GM18858 (cell line): ENCODE measurements at regions not wholly inside any gene's neighbourhood (a gene's known extent, or its start where the extent isn't known, plus 50 kb on each side); places are given as distances from the start of the nearest gene placed in this dataset.

Source experiments
- ATAC-seq: cut with Tn5 transposase; IDR thresholded peaks from one replicate; pipeline ENCODE4 v1.9.1; 2021; ENCODE audit not compliant: unreplicated experiment

DNA sequence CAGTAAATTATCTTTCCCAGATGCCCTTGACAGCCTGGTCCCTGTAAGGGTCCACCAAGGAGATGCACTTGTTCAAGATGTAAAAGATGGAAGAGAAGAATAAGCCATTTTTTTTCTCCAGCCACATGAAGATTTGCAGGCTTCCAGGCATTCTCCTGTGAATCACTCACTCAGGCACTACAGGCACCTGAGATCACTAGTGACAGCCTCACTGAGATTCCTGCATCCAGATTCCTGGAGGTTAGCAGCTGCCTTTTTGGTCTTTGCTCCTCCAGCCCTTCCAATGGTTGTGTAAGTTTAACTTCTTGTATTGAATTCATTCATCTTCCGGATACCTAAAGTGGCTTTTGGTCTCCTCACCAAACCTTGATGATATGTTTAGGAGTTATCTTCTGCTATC is 630.2 kb upstream of the CADM1 start:
- no peak for ATAC-seq

GRCh38 chr11:116132273-116132978 is 628.2 kb upstream of the CADM1 start:
- no peak for ATAC-seq

GRCh38 chr11:116130122-116130521 is 625.9 kb upstream of the CADM1 start:
- ATAC-seq, result no peak

GRCh38 chr11:116129456-116129855 is 625.2 kb upstream of the CADM1 start:
- ATAC-seq, result no peak

DNA sequence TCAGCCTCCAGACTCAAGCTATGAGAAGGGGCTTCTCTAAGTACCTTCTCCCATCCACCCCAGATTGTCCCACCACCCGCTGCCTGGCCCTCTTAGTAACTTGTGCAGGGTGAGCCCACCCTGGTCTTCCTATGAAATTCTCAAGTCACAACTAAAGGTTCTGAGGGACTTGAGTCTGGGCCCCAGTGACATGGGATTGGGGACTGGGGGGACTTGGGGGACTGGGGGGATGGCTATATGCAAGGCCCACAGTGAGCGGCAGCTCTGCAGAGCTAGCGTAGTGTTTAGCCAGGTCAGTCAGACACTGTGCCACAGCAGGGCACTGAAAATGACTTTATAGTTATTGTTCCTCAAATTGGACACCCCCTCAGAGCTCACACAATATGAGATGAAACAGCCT is 622.3 kb upstream of the CADM1 start:
- ATAC-seq, result no peak

DNA sequence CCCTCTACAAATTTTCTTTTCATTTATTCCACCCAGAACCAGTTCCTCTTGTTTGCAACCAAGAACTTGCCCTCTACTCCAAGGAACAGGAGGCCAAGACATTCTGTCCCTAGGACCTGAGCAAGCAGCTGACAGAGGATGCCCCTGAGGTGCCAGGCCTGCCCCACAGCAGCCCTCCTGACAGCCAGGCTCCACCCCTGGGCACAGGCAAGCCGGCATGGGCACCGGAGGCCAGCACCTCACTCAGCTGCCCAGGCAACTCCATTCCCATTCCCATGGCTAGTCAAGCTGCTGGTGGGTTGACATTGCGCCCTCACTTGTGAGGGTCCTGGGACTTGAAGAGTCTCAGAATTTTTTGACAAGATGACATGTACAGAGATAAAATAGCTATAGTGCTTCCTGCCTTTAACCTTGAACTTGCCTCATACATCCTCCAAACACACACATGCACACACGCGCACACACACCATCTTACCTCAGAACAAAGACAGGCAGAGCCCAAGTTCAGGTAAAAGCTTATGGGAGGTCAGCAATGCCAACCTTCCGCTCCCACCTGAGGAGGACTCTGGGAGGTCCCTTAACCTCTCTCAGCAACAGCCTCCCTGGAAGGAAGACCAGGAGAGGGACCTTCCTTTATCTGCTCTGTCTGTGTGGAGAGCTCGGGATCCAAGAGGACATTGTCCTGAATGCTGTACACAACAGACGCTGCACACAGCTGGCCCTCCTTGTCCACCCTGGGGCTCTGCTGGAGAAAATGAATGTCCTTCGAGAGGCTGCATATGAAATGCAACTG is 620.9 kb upstream of the CADM1 start:
- no peak for ATAC-seq

- no peak for ATAC-seq
These were observed 619.5 kb upstream of the CADM1 start for GRCh38 chr11:116123739-116124138.

DNA sequence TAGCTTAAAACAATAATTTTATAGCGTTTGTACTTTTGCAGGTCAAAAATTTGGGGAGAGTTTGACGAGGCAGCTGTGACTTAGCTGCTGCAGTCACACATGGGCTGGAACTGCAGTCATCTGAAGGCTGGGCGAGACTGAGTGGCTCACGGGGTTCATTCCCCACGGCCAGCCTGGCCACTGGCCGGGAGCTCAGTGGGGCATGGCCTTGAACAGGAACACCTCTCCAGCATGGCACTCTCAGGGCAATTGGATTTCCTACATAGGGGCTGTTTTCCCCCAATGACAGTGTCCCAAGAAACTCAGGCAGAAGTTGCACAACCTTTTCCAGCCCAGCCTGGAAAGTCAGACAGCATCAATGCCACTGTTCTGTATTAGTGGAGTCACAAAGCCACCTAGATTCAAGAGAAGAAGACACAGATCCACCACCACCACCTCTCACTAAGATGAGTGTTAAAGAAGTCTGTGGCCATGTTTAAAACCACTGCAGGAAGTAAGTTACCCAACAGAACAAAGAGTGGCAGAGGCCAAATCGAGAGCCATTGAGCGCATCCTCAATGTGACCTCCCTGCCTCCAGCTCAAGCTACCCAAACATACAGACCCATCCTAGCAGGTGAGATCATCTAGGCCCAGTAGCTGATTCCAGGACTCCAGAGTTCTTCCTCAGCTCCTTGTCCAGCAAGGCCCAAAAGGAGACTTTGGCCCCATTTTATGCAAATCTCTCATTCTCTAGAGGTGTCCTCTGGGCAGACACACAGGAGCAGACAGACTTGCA is 618.7 kb upstream of the CADM1 start:
- ATAC-seq, result no peak

DNA sequence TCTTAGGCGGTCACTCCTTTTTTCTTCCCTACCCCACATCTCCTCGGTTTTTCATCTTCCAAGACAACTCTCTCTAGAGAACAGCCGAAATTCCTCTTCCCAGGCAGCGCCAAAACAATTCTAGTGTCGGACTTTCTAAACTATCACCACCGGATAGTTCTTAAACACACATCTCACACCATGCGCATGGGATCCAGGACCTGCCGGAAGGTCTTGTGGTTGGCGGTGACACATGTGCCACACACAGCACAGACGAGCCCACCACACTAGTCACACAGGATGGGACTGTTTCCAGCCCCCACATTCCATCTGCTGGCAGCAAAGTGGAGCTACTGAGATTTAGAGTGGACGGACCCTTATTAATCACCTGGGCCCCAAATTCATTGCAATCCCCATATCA is 614.9 kb upstream of the CADM1 start:
- no peak for ATAC-seq

DNA sequence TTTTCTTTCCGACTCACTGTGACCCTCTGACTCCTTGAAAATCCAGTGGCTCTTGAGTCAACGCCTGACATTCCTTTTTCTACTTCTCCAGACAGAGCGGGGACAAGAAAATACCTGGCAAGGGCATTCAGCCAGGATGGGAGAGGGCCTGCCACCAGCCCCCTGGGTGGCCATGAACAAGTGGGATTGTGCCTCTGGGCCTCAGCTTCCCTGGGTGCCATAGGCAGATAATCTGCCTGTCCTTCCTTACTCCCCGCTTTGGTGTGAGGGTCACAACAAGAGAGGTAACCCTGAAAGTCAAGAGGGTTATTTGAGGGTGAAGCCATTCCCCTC is 613.9 kb upstream of the CADM1 start:
- ATAC-seq, result no peak

GRCh38 chr11:116117331-116118137 is 613.3 kb upstream of the CADM1 start:
- no peak for ATAC-seq

DNA sequence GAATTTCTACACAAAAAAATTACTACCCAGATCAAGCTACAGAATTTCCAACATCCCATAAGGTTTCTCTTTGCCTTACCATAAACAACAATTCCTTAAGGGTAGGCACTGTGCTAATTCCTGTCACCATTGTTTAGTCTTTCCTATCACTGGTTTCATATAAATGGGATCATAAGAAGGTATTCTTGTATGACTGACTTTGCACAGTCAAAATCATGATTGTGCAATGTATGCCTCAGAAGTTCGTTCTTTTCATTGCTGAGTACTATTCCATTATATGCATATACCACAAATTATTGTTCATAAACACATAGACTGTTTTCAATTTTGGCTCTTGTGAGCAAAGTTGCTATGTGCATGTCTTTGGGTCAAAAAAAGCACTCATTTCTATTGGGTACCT is 611.6 kb upstream of the CADM1 start:
- no peak for ATAC-seq

- ATAC-seq, result no peak
These were observed 610.0 kb upstream of the CADM1 start for GRCh38 chr11:116114198-116114651.

DNA sequence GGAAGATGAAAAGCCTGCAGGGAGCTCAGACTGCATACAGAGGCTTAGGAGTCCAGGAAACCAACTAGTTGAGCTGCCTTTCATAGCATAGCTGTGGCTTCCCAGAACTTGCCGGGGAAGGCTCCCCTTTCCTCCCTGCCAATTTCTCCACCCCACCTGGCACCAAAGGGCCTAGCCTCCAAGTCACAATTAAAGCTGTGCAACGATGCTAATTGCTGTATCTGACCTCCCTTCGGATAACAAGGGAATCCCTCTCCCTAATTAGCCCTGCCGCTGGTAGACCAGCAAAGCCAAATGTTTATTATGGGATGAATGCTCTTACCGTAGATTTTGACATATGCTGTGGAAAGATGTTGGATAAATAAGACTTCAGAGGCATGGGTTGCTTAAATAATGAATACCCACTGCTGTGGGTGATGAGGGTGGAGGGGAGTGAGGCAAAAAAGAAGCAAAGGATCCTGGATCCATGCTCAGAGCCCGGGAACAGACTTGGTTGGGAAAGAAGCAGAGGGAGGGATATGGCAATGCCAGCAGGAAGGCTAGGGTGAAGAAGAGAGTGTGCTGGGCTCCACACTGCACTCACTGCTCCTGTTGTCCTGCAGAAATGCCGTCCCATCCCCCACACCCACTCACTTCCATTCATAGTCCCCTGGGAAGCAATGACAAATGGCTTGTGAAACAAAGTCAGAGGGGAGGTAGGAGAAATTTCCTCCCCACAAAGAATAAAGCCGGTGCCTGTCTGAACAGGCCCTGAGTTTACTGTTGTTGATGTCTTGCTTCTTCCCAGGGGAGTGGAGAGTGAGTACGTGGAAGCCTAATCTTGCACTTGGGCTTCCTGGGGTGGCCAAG is 608.1 kb upstream of the CADM1 start:
- ATAC-seq, result no peak

DNA sequence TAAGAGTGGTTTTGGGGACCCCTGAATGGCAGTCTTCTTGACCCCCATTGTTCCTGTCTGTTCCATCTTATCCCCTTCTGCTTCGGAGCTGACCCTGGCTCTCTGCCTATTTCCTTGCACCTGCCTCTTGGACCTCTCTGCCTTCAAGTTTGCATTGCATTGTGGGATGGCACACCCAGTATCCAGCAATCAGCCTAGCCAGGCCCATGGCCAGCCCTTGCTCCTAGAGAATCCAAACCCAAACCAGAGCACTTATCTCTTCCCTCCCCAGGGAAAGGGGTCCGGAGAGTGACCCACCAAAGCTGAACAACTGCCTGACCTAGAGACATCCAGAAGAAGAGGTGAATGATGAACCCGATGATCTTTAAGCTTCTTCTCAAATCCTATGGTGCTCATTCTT is 607.3 kb upstream of the CADM1 start:
- no peak for ATAC-seq

GRCh38 chr11:116110802-116111201 is 606.6 kb upstream of the CADM1 start:
- ATAC-seq, result no peak

- ATAC-seq, result no peak
These were observed 606.1 kb upstream of the CADM1 start for GRCh38 chr11:116110356-116110755.

DNA sequence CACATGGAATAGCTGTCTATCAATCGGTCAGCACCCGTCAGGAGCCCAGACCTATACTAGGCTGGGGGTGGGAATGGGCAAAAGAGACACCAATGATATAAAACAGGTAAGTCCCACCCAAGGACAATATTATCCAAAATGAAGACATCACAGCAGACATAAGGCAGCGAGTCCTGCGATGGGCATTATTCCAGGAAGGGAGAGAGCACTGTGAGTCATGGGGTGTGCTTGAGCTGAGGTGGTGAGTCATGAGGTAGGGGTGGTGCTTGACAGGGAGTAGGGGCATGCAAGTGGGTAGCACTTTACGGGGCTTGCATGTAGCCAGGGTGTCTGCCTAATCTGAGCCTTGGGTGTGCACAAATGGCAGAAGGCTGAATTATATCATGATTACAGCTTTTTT is 605.0 kb upstream of the CADM1 start:
- ATAC-seq, result no peak

DNA sequence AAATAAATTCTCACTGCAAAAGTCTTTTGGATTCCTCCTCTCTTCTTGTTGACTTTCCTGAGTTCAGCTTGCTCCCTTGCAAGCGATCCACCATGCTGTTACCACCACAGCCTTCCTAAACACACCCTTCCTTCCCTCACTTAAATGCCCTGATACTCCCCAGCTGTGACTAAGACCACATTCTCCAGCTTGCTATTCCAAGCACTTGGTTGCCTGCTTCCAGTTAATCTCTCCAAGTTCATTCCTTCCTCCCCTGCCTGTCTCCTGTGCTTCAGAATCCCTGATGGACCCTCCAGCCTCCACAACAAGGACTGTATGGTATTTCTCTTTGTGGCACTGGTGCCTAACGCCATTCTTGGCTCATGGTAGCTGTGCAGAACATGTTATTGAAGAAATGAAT is 603.9 kb upstream of the CADM1 start:
- no peak for ATAC-seq

DNA sequence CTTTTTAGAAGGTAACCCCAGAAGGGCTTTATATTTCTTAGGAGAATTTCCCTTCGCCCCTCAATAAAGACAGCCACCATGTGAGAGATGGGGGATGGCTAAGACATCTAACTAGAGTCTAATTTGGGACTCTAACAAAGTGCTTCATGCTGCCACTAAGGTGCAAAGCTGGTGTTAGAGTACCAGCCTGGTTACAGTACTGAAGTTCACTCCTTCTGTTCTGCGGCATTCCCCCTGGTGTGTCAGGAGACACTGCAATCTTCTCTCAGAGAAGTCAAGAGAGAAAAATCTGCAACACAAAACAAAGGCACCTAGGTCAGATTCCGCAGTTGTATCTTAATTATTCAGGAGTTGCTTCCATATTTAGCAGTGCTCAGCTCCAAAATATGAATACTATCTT is 603.0 kb upstream of the CADM1 start:
- no peak for ATAC-seq
